Natural killer cell treated with Interleukin-12 subunit alpha and Interleukin-12 subunit beta and Interleukin-15 and Interleukin-18, amount 100 ng/mL, for 72 hours (primary cell): ENCODE measurements at regions not wholly inside any gene's neighbourhood (a gene's known extent, or its start where the extent isn't known, plus 50 kb on each side); places are given as distances from the start of the nearest gene placed in this dataset.

ENCODE experiments used
- ATAC-seq, 2 donors: fragments of 150-1000 bp; cut with Tn5 transposase in 1 of 2; sonication (Bioruptor Pico), chemical (Tn5 transposase) in 1 of 2; 2 replicates each; pipeline ENCODE4 v1.10.0; 2021
- DNase-seq: peaks from one replicate; pipeline ENCODE4 v3.0.0; 2022; ENCODE audit warnings: low spot score
- H3K27ac Mint-ChIP-seq, 2 donors: 1 replicate in 1 of 2; 2 replicates in 1 of 2; pipeline ENCODE4 v1.8.0; 2022; ENCODE audit warnings: mixed read lengths in 2 of 2, mild to moderate bottlenecking in 1 of 2, moderate library complexity in 1 of 2
- H3K27me3 Mint-ChIP-seq, 2 donors: 1 replicate in 1 of 2; 2 replicates in 1 of 2; pipeline ENCODE4 v1.8.0; 2022; ENCODE audit warnings: mixed read lengths in 2 of 2
- H3K36me3 Mint-ChIP-seq: one replicate; pipeline ENCODE4 v1.8.0; 2022; ENCODE audit warnings: mixed read lengths
- H3K4me1 Mint-ChIP-seq, 2 donors: 1 replicate in 1 of 2; 2 replicates in 1 of 2; pipeline ENCODE4 v1.8.0; 2022; ENCODE audit warnings: low read depth in 2 of 2, mixed read lengths in 2 of 2, mild to moderate bottlenecking in 1 of 2
- H3K4me3 Mint-ChIP-seq: one replicate; pipeline ENCODE4 v1.8.0; 2022; ENCODE audit warnings: mixed read lengths
- H3K9me3 Mint-ChIP-seq: 2 replicates; pipeline ENCODE4 v1.8.0; 2022; ENCODE audit warnings: mixed read lengths

DNA sequence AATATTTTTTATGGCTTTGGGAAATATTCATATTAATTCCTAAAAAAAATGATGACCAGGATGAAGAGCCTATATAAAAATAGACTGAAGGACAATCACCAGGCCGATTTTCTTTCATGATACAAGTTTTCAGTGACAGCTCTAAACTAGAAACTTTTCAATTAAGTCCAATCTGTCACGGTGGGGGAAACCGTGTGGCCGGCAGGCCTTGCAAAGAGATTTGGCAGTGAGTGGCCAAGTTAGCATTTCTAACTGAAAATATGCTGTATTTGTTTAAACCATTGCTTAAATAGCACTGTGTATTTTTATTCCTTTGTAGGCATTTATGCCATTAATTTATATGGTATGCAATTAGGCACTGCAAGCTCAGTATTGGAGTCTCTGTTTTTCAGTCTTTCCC is 294.5 kb upstream of the NRIP1 start:
- Mint-ChIP-seq H3K4me1 (peaks cover 0 to 4% of the 10 kb centered on the region in 2 donors), H3K4me3 (no peak overlapping the region), H3K9me3 (no peaks in the 10 kb centered on the region), H3K36me3 (no peaks in the 10 kb centered on the region), H3K27ac (no peak overlapping the region), H3K27me3 (no peaks in the 10 kb centered on the region)
- no peak for ATAC-seq
- no peak for DNase-seq

- ATAC-seq: no peak
- Mint-ChIP-seq H3K4me1 (no peaks in the 10 kb centered on the region), H3K9me3 (peaks cover 4% of the 10 kb centered on the region), H3K4me3 (no peak overlapping the region), H3K27me3 (no peaks in the 10 kb centered on the region), H3K36me3 (no peaks in the 10 kb centered on the region), H3K27ac (no peak overlapping the region)
- DNase-seq: no peak
Observed at GRCh38 chr21:15362458-15362857, 297.7 kb upstream of the NRIP1 start.

DNA sequence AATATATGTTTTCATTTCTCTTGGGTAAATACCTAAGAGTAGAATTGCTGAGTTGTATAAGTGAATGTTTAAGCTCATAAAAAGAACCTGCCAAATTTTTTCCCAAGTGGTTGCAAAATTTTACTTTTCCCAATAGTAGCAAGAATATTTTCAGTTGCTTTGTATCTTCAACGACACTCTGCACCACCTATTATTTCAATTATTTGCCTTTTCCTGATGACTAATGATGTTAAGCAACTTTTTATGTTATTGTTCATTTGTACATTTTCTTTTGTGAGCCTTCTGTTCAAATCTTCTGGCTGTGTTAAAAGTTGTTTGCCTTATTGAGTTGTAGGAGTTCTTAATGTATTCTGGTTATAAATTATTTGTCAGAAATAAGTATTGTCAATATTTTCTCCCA is 299.1 kb upstream of the NRIP1 start:
- Mint-ChIP-seq H3K27me3 (no peaks in the 10 kb centered on the region), H3K4me3 (no peak overlapping the region), H3K4me1 (no peaks in the 10 kb centered on the region), H3K27ac (no peak overlapping the region), H3K36me3 (no peaks in the 10 kb centered on the region), H3K9me3 (peaks cover 4% of the 10 kb centered on the region)
- no peak for ATAC-seq
- DNase-seq: no peak

DNA sequence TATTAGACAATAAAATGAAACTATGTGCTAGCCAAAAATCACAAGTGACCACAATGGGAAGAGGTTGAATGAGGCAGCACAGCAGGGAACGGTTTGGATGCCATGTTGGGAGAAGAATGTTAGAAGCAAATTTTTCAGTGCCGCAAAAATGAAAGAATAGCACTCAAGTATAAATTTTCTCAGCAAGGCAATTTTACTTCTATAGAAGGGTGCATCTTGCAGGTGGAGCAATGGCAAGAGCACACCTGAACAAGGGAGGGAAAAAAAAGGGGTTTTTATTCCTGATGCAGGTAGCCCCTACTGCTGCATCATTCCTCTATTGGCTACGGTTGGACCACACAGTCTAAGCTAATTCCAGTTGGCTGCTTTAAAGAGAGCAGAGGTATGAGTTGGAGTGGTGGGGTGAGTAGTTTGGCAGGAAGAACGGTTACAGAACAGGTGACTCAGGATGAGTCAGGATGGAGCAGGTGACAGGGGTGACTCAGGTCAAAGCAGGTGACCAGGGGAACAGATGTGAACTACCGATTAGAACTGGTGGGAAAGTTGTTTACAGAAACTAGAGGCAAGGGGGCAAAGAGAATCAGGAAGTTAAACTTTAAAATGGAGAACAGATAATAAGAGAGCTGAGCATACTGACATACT is 301.1 kb upstream of the NRIP1 start:
- Mint-ChIP-seq H3K9me3 (peaks cover 4% of the 10 kb centered on the region), H3K27ac (no peak overlapping the region), H3K4me1 (no peaks in the 10 kb centered on the region), H3K36me3 (no peaks in the 10 kb centered on the region), H3K4me3 (no peak overlapping the region), H3K27me3 (no peaks in the 10 kb centered on the region)
- DNase-seq (no peak), ATAC-seq (no peak)

GRCh38 chr21:15366555-15366954 is 301.8 kb upstream of the NRIP1 start:
- DNase-seq (no peak), ATAC-seq (no peak)
- no peaks in the 10 kb centered on the region for H3K36me3 Mint-ChIP-seq
- no peak overlapping the region for H3K4me3 Mint-ChIP-seq
- H3K9me3 Mint-ChIP-seq: peaks cover 4% of the 10 kb centered on the region
- no peaks in the 10 kb centered on the region for H3K4me1 Mint-ChIP-seq
- H3K27ac Mint-ChIP-seq: no peak overlapping the region
- H3K27me3 Mint-ChIP-seq: no peaks in the 10 kb centered on the region

DNA sequence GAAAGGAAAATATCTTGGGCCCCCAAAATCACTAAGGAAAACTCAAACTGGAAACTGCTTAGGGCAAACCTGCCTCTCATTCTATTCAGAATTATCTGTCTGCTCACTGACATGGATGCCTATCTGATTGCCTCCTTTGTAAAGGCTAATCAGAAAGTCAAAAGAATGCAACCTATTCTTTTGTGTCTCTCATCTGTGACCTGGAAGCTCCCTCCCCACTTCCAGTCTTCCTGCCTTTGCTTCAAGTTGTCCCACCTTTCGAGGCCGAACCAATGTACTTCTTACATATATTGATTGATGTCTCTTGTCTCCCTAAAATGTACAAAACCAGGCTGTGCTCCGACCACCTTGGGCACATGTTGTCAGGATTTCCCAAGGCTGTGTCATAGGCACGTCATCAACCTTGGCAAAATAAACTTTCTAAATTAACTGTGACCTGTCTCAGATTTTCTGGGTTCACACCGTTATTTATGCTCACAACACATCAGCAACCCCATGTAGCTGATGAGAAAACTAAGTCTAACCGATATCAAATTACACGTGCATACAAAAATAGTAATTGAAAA is 302.3 kb upstream of the NRIP1 start:
- Mint-ChIP-seq H3K36me3 (no peaks in the 10 kb centered on the region), H3K4me3 (no peak overlapping the region)

GRCh38 chr21:15370462-15370975 is 305.7 kb upstream of the NRIP1 start:
- Mint-ChIP-seq H3K9me3 (peaks cover 4% of the 10 kb centered on the region), H3K27ac (no peak overlapping the region), H3K4me1 (peaks cover 0 to 5% of the 10 kb centered on the region in 2 donors), H3K36me3 (no peaks in the 10 kb centered on the region), H3K4me3 (no peak overlapping the region), H3K27me3 (peaks cover 2 to 8% of the 10 kb centered on the region in 2 donors)
- no peak for ATAC-seq
- no peak for DNase-seq

More for the DNA sequence above, 302.3 kb upstream of the NRIP1 start:
- DNase-seq (no peak), ATAC-seq (no peak)
- no peaks in the 10 kb centered on the region for H3K4me1 Mint-ChIP-seq
- no peak overlapping the region for H3K27ac Mint-ChIP-seq
- peaks cover 0 to 2% of the 10 kb centered on the region in 2 donors for H3K27me3 Mint-ChIP-seq
- H3K9me3 Mint-ChIP-seq: peaks cover 4% of the 10 kb centered on the region

DNA sequence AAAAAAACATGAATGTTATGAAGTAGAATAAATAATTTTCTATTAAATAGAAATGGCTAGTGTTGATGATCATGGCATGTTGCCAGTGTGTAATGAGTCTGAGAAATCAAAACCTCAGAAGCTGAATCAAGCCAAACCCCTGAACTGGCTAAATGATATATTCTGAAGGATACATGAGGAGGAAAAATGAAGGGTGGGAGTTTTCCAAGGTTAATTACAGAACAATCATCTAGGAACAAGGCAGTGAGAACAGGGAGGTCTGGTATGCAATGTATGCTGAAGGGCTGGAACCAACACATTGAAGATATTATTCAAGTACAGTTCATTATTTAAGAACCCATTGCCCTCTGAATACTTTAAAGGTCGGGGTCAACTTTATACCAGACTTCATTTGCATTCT is 309.1 kb upstream of the NRIP1 start:
- no peak for ATAC-seq
- H3K27ac Mint-ChIP-seq: no peak overlapping the region

DNA sequence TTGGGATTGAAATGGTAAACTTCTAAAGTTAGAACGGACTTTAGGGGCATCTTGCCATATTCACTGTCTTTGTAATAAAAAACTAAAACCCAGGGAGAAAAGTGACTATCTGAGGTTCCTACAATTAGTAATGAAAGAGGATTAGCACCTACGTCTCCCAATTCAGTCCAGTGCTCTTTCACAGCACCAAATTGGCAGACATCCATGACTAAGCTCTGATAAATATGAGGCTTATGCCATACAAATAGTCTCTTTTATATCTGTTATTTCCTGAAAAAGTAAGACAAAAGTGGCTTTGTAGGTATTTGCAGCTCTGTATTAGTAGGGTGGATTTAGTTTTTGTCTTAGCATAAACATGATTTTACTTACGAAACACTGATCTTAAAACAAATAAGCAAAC is 315.0 kb upstream of the NRIP1 start:
- Mint-ChIP-seq H3K27me3 (peaks cover 0 to 7% of the 10 kb centered on the region in 2 donors), H3K9me3 (no peaks in the 10 kb centered on the region), H3K4me3 (no peak overlapping the region), H3K36me3 (no peaks in the 10 kb centered on the region), H3K4me1 (no peaks in the 10 kb centered on the region), H3K27ac (no peak overlapping the region)
- no peak for ATAC-seq
- no peak for DNase-seq

More for the DNA sequence above, 309.1 kb upstream of the NRIP1 start:
- H3K4me1 Mint-ChIP-seq: peaks cover 0 to 5% of the 10 kb centered on the region in 2 donors
- no peak for DNase-seq
- H3K27me3 Mint-ChIP-seq: peaks cover 2 to 8% of the 10 kb centered on the region in 2 donors
- no peaks in the 10 kb centered on the region for H3K36me3 Mint-ChIP-seq
- H3K9me3 Mint-ChIP-seq: no peaks in the 10 kb centered on the region
- H3K4me3 Mint-ChIP-seq: no peak overlapping the region

- Mint-ChIP-seq H3K36me3 (no peaks in the 10 kb centered on the region), H3K4me1 (no peaks in the 10 kb centered on the region), H3K9me3 (peaks cover 3% of the 10 kb centered on the region), H3K27me3 (peaks cover 0 to 7% of the 10 kb centered on the region in 2 donors), H3K27ac (no peak overlapping the region), H3K4me3 (no peak overlapping the region)
- ATAC-seq (no peak), DNase-seq (no peak)
Observed at GRCh38 chr21:15383588-15383987, 318.8 kb upstream of the NRIP1 start.

- Mint-ChIP-seq H3K9me3 (peaks cover 3% of the 10 kb centered on the region), H3K4me1 (no peaks in the 10 kb centered on the region), H3K36me3 (no peaks in the 10 kb centered on the region), H3K27ac (no peak overlapping the region), H3K27me3 (peaks cover 2 to 8% of the 10 kb centered on the region in 2 donors), H3K4me3 (no peak overlapping the region)
- DNase-seq: no peak
- ATAC-seq: no peak
Observed at GRCh38 chr21:15390049-15390448, 325.2 kb upstream of the NRIP1 start.

DNA sequence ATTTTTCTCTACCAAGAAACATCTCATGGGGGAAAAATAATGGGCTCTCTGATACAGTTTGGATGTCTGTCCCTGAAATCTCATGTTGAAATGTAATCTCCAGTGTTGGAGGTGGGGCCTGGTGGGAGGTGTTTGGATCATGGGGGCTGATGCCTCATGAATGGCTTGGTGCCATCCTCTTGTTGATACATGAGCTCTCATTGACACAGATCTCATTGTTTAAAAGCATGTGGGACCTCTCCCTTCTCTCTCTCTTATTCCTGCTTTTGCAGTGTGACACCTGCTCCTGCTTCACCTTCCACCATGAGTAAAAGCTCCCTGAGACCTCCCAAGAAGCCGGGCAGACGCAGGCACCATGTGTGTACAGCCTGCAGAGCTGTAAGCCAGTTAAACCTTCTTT is 332.5 kb upstream of the NRIP1 start:
- Mint-ChIP-seq H3K4me3 (no peak overlapping the region), H3K27ac (no peak overlapping the region), H3K9me3 (no peaks in the 10 kb centered on the region), H3K27me3 (peaks cover 5 to 13% of the 10 kb centered on the region in 2 donors), H3K36me3 (no peaks in the 10 kb centered on the region), H3K4me1 (no peaks in the 10 kb centered on the region)
- ATAC-seq: no peak
- no peak for DNase-seq

DNA sequence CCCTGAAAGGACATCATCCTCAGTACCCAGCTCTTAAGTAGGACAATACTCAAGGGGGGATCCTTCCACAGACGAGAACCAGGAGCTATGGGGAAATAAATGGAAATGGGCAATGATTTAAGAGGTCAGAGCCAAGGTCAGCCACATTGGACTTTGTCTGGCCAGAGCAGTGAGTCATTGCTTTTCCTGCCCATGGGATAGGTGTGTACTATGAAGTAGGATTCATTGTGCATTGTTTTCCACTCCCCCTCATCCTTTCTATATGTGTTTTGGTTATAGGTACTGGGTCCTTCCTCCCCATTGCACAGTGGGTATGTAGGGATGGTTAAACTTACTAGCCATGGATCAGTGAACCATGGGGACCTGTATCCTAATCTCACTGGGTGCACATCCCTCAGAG is 328.9 kb upstream of the USP25 start:
- no peak for ATAC-seq
- Mint-ChIP-seq H3K4me1 (no peaks in the 10 kb centered on the region), H3K27me3 (no peaks in the 10 kb centered on the region), H3K27ac (no peak overlapping the region), H3K9me3 (no peaks in the 10 kb centered on the region), H3K4me3 (no peak overlapping the region), H3K36me3 (no peaks in the 10 kb centered on the region)
- DNase-seq: no peak

- no peak for ATAC-seq
Observed at GRCh38 chr21:15401331-15401730, 328.5 kb upstream of the USP25 start.

More at GRCh38 chr21:15401331-15401730, 328.5 kb upstream of the USP25 start:
- no peak overlapping the region for H3K4me3 Mint-ChIP-seq
- DNase-seq: no peak
- H3K4me1 Mint-ChIP-seq: no peaks in the 10 kb centered on the region
- no peaks in the 10 kb centered on the region for H3K9me3 Mint-ChIP-seq
- H3K36me3 Mint-ChIP-seq: no peaks in the 10 kb centered on the region
- no peak overlapping the region for H3K27ac Mint-ChIP-seq
- H3K27me3 Mint-ChIP-seq: peaks cover 0 to 2% of the 10 kb centered on the region in 2 donors
